ENCODE measurements at regions not wholly inside any gene's neighbourhood (a gene's known extent, or its start where the extent isn't known, plus 50 kb on each side); places are given as distances from the start of the nearest gene placed in this dataset.

GRCh38 chr3:95354489-95354888 lies 1291.6 kb downstream of the NSUN3 start:
- CTCF ChIA-PET: no interaction called here
- POLR2A ChIA-PET: no interaction called here
- Histone ChIP-seq H3K36me3 (ENCODE audit: control insufficient read depth in 2 of 2, insufficient read depth in 1 of 2, low read length in 2 of 2) (no peaks in the 10 kb centered on the region), H3K9me3 (ENCODE audit: control insufficient read depth, insufficient read depth, low read depth, low read length) (no peaks in the 10 kb centered on the region), H3K4me3 (ENCODE audit: low read depth, low read length) (no peak overlapping the region), H3K27ac (ENCODE audit: extremely low read depth, low read depth, low read length) (no peak overlapping the region), H3K4me1 (ENCODE audit: control insufficient read depth, insufficient read depth, low read length) (no peaks in the 10 kb centered on the region)
- no peak for TF ChIP-seq SCRT2 (tag by site-specific recombination; IDR thresholded peaks at IDR 0.05)

GRCh38 chr3:95356764-95357501 lies 1294.1 kb downstream of the NSUN3 start:
- no peak for TF ChIP-seq ZNF133 (tag by site-specific recombination; IDR thresholded peaks at IDR 0.05)
- TF ChIP-seq ZNF654 (tag by site-specific recombination; IDR thresholded peaks at IDR 0.05; ENCODE audit: low read depth): no peak
- no peak for TF ChIP-seq HOXD13 (CRISPR knock-in tag; IDR thresholded peaks at IDR 0.05; ENCODE audit: borderline replicate concordance)
- TF ChIP-seq ZNF488 (tag by site-specific recombination; IDR thresholded peaks at IDR 0.05): no peak
- TF ChIP-seq RBAK (tag by site-specific recombination; IDR thresholded peaks at IDR 0.05): no peak
- ChIA-PET POLR2A (no interaction called here), CTCF (interaction anchor here (0.7 kb wide), 1 partner anchor 143 kb away, joined by 3 read pairs; no protein-coding TSS in a partner anchor)
- Histone ChIP-seq H3K36me3 (ENCODE audit: control insufficient read depth in 2 of 2, insufficient read depth in 1 of 2, low read length in 2 of 2) (no peaks in the 10 kb centered on the region), H3K4me3 (ENCODE audit: low read depth, low read length) (no peak overlapping the region), H3K4me1 (ENCODE audit: control insufficient read depth, insufficient read depth, low read length) (no peaks in the 10 kb centered on the region), H3K9me3 (ENCODE audit: control insufficient read depth, insufficient read depth, low read depth, low read length) (no peaks in the 10 kb centered on the region), H3K27ac (ENCODE audit: extremely low read depth, low read depth, low read length) (no peak overlapping the region)

GRCh38 chr3:95387242-95388021 lies 1324.6 kb downstream of the NSUN3 start:
- no peaks in the 10 kb centered on the region for H3K4me1 ChIP-seq (ENCODE audit: control insufficient read depth, insufficient read depth, low read length)
- H3K4me3 ChIP-seq (ENCODE audit: low read depth, low read length): no peak overlapping the region
- no peak overlapping the region for H3K27ac ChIP-seq (ENCODE audit: extremely low read depth, low read depth, low read length)
- H3K9me3 ChIP-seq (ENCODE audit: control insufficient read depth, insufficient read depth, low read depth, low read length): no peaks in the 10 kb centered on the region
- H3K36me3 ChIP-seq (ENCODE audit: control insufficient read depth in 2 of 2, insufficient read depth in 1 of 2, low read length in 2 of 2): no peaks in the 10 kb centered on the region
- ChIA-PET POLR2A (no interaction called here), CTCF (no interaction called here)
- TF ChIP-seq MZF1 (tag by site-specific recombination; IDR thresholded peaks at IDR 0.05; ENCODE audit: borderline replicate concordance): no peak
- TF ChIP-seq BCL11A (tag by site-specific recombination; IDR thresholded peaks at IDR 0.05; ENCODE audit: low read depth): no peak
- no peak for TF ChIP-seq ZSCAN16 (tag by site-specific recombination; IDR thresholded peaks at IDR 0.05)
- TF ChIP-seq ZBTB44 (tag by site-specific recombination; IDR thresholded peaks at IDR 0.05): no peak

- Histone ChIP-seq H3K27ac (ENCODE audit: extremely low read depth, low read depth, low read length) (no peak overlapping the region), H3K4me3 (ENCODE audit: low read depth, low read length) (no peak overlapping the region), H3K4me1 (ENCODE audit: control insufficient read depth, insufficient read depth, low read length) (no peaks in the 10 kb centered on the region), H3K36me3 (ENCODE audit: control insufficient read depth in 2 of 2, insufficient read depth in 1 of 2, low read length in 2 of 2) (no peaks in the 10 kb centered on the region), H3K9me3 (ENCODE audit: control insufficient read depth, insufficient read depth, low read depth, low read length) (no peaks in the 10 kb centered on the region)
- CTCF ChIA-PET: interaction anchor here (0.6 kb wide), 1 partner anchor 1185 kb away, joined by 4 read pairs; no protein-coding TSS in a partner anchor
- POLR2A ChIA-PET: no interaction called here
- TF ChIP-seq WT1 (tag by site-specific recombination; IDR thresholded peaks at IDR 0.05): no peak
- TF ChIP-seq ZBTB7A (tag by site-specific recombination; IDR thresholded peaks at IDR 0.05; ENCODE audit: low read depth): no peak
- TF ChIP-seq TSHZ1 (tag by site-specific recombination; IDR thresholded peaks at IDR 0.05; ENCODE audit: borderline replicate concordance): no peak
- TF ChIP-seq ZNF169 (tag by site-specific recombination; IDR thresholded peaks at IDR 0.05): no peak
- no peak for TF ChIP-seq ZNF239 (tag by site-specific recombination; IDR thresholded peaks at IDR 0.05)
- no peak for TF ChIP-seq ZNF23 (tag by site-specific recombination; IDR thresholded peaks at IDR 0.05; ENCODE audit: borderline replicate concordance)
- TF ChIP-seq ZNF366 (tag by site-specific recombination; conservative IDR thresholded peaks at IDR 0.05): no peak
- TF ChIP-seq ZNF580 (tag by site-specific recombination; IDR thresholded peaks at IDR 0.05): no peak
- TF ChIP-seq ZNF660 (tag by site-specific recombination; IDR thresholded peaks at IDR 0.05): no peak
These were observed 1327.0 kb downstream of the NSUN3 start for GRCh38 chr3:95389725-95390313.

Data from HEK293 (cell line).